ENCODE measurements at regions not wholly inside any gene's neighbourhood (a gene's known extent, or its start where the extent isn't known, plus 50 kb on each side); places are given as distances from the start of the nearest gene placed in this dataset.
A peak's percentile ranks its signal among the peaks of the same experiment; 100 is the strongest.

DNA sequence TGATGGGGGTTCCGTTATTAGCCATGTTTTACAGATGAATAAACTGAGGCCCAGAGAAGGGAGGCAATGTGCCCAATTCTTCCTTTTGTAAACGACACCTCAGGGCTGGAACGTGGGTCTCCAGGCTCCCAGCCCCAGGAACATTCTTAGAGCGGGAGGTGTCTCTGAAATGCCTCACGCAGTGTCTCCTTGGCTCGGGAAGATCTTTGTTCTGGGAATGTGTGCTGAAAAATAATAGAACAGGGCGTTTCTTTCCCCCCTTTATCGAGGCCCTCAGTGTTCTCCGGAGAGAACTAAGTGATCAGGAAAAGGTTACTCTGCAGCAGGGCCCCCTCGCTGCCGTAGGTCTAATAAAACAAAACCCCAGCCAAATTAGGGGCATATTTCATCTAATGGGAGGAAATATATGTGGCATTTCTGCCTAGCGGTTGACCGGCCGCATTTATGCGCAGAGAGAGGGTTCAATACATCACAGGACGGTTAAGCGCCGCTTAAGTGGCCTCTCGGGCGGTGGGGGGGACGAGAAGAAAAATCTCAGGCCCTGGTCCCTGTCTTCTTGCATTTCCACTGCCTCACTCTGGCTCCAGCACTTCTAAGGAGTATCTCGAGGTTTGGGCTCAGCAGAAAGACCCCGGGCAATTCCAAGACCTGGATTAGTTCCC lies 564.3 kb downstream of the MN1 start:
- no peak for DNase-seq (ENCODE audit: low read depth)
- H3K4me3 ChIP-seq (ENCODE audit: low read depth, low read length) = no peak overlapping the region
- TF ChIP-seq, protein P1, sequence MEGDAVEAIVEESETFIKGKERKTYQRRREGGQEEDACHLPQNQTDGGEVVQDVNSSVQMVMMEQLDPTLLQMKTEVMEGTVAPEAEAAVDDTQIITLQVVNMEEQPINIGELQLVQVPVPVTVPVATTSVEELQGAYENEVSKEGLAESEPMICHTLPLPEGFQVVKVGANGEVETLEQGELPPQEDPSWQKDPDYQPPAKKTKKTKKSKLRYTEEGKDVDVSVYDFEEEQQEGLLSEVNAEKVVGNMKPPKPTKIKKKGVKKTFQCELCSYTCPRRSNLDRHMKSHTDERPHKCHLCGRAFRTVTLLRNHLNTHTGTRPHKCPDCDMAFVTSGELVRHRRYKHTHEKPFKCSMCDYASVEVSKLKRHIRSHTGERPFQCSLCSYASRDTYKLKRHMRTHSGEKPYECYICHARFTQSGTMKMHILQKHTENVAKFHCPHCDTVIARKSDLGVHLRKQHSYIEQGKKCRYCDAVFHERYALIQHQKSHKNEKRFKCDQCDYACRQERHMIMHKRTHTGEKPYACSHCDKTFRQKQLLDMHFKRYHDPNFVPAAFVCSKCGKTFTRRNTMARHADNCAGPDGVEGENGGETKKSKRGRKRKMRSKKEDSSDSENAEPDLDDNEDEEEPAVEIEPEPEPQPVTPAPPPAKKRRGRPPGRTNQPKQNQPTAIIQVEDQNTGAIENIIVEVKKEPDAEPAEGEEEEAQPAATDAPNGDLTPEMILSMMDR (IDR thresholded peaks at IDR 0.05; ENCODE audit: insufficient read depth, low read depth, low read length) = no peak

DNA sequence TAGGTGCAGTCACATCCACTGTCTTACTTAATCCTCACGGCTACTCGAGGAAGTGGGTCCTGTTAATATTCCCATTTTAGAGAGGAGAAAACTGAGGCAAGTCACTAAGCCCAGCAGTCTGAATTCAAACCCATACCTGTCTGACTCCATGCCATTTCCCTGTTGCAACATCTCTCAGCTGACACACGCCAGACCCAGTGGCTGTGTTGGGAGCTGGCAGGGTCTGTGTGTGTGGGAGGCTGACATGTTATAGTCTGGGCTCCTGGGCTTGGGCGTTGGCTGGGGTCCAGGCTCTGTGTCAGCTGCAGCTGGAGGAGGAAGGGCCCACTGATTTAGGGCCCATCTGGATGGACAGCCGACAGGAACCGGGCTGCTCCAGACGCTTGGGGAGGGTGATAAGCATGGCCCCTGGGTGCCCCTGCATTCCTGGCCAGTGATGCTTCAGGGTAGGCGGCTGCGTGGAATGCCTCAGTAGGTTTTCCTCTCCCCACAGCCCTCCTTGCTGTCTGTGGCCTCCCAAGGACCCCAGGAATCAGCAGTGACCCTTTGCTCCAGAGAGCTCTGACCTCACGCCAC lies 562.5 kb downstream of the MN1 start:
- peak; percentile 98 for DNase-seq (ENCODE audit: low read depth)
- no peak overlapping the region for H3K4me3 ChIP-seq (ENCODE audit: low read depth, low read length)
- TF ChIP-seq, protein P1 (IDR thresholded peaks at IDR 0.05; ENCODE audit: insufficient read depth, low read depth, low read length) = no peak

DNA sequence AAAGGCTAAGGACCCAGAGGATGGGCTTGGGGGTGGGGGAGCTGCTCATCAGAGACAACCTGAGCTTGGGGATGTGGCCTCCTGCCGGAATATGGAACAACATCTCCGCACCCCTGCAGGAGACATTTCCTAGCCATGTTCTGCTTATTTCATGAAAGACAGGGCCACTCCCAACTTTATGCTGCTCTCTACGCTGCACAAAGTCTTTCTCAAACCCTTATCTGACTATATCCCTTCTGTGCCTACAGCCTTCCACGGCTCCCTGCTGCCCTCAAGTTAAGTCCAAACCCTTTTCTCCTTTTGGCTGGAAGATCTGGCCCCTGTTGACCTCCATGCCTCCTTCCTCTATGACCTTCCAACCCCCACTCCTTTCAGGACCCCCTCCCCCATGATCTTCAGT lies 562.0 kb downstream of the MN1 start:
- DNase-seq (ENCODE audit: low read depth) = no peak

DNA sequence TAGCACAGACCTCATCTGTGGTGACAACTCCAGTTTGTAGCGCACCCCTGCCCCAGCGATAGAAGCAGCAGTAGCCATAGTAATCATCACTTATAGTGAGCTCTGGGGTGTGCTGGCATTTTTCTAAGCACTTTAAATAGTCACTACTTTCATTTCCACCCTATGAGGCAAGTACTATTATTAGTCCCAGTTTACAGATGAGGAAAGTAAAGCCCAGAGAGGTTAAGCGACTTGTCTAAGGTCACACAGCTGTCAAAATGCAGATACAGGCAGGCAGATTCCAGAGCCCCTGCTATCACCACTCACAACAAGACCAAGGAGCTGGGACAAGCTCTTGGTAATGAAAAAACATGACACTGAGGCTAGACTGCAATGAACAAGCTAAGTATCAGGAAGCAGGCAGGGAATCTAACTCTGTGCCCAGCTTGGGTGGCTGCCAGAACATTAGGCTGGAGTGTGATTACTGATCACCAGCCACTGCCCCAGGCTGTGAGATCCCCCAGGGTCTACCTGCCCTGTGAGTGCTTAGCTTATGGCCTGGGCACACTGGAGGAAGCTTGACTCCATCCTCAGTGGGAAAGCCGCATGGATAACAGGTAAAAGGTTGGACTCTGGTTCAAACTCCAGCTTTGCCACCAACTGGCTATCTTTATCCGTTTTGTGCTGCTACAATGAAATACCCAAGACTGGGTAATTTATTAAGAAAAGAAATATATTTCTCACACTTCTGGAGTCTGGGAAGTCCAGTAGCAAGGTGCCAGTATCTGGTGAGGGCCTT lies 561.1 kb downstream of the MN1 start:
- TF ChIP-seq, protein P1 (IDR thresholded peaks at IDR 0.05; ENCODE audit: insufficient read depth, low read depth, low read length) = no peak
- H3K4me3 ChIP-seq (ENCODE audit: low read depth, low read length) = no peak overlapping the region
- DNase-seq (ENCODE audit: low read depth) = no peak

More for the DNA sequence above, 562.0 kb downstream of the MN1 start:
- H3K4me3 ChIP-seq (ENCODE audit: low read depth, low read length) = no peak overlapping the region
- TF ChIP-seq, protein P1 (IDR thresholded peaks at IDR 0.05; ENCODE audit: insufficient read depth, low read depth, low read length) = no peak

DNA sequence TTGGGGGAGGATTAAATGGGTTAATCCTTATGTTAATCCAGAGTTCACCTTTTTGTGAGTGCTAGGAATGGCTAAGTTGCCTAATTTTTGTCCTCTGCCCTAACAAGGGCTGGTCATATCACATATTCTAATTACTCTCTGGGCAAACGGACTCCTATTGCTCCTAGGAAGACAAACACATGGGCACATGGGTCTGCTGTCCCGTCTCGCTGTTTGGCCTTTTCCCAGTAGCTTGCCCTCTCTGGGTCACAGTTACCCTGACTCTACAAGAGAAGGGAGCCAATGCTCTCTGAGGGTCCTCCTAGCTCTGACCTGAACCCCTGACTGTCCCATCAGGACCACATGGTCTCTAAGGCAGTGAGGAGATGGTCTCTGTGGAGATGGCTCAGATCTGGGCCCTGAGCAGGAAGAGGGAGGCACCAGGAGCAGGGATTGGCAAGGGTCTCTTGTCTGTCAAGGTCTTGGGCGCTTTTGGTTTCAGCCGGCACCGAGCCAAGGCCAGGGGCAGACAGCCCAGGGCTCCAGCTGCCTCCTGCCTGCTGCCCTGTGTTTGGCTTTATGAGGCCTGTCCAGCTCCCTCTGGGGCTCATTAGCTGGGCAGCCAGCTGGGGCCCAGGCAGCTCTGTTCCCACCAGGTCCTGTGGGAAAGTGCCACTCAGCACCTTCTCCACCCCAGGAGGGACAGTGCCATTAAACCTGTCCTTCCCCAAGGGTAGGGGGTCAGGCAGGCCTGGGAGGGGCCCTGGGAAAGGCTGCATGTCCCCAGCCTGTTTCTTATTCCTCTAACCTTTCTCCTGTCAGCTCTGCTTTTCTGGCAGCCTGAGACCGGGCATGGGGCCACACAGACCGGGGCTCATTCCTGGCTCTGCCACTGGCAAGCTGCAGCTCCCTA lies 559.9 kb downstream of the MN1 start:
- H3K4me3 ChIP-seq (ENCODE audit: low read depth, low read length) = no peak overlapping the region
- DNase-seq (ENCODE audit: low read depth) = peak; percentile 64
- TF ChIP-seq, protein P1 (IDR thresholded peaks at IDR 0.05; ENCODE audit: insufficient read depth, low read depth, low read length) = no peak

DNA sequence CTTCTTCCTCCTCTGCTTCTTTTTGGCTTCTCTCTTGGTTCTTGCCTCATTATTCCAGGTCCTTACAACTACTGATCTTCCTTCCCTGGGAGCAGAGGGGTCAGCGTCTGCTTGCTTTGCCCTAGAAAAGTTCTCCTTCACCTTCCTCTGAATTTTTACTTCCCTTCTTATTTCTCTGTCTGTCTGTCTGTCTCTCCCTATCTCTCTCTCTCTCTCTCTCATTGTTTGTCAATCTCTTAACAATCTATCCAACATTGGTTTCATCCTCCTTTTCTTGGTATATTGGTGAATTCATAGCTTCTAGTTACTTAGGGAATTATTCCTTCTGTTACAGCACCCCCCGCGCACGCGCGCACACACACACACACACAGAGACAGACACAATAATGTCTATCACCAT lies 559.1 kb downstream of the MN1 start:
- DNase-seq (ENCODE audit: low read depth) = no peak
- no peak overlapping the region for H3K4me3 ChIP-seq (ENCODE audit: low read depth, low read length)
- TF ChIP-seq, protein P1 (IDR thresholded peaks at IDR 0.05; ENCODE audit: insufficient read depth, low read depth, low read length) = no peak

Data from fibroblast of villous mesenchyme (primary cell).